Muscle layer of colon (tissue), 2 donors: ENCODE measurements at regions not wholly inside any gene's neighbourhood (a gene's known extent, or its start where the extent isn't known, plus 50 kb on each side); places are given as distances from the start of the nearest gene placed in this dataset.

Experiments
- H3K27ac ChIP-seq: one replicate; pipeline ENCODE4 v1.7.0; 2013; ENCODE audit warnings: low read depth, mild to moderate bottlenecking, low read length, moderate library complexity
- H3K27me3 ChIP-seq, 2 donors: one replicate each; pipeline ENCODE4 v1.7.0; 2013; ENCODE audit warnings: low read length in 2 of 2, mild to moderate bottlenecking in 2 of 2; ENCODE audit not compliant: insufficient read depth in 2 of 2, control insufficient read depth in 1 of 2
- H3K36me3 ChIP-seq: one replicate; pipeline ENCODE4 v1.7.0; 2013; ENCODE audit warnings: mild to moderate bottlenecking, low read length; ENCODE audit not compliant: insufficient read depth
- H3K4me1 ChIP-seq: one replicate; pipeline ENCODE4 v1.7.0; 2013; ENCODE audit warnings: mild to moderate bottlenecking, low read length; ENCODE audit not compliant: insufficient read depth
- H3K4me3 ChIP-seq, 2 donors: one replicate each; pipeline ENCODE4 v1.7.0; 2013; ENCODE audit warnings: low read length in 2 of 2, low read depth in 1 of 2, mild to moderate bottlenecking in 1 of 2, moderate library complexity in 1 of 2
- H3K9ac ChIP-seq: one replicate; pipeline ENCODE4 v1.7.0; 2013; ENCODE audit warnings: low read length
- H3K9me3 ChIP-seq: one replicate; pipeline ENCODE4 v1.7.0; 2013; ENCODE audit warnings: mild to moderate bottlenecking, low read length
- donor health status: abdominal sarcoma.
- donor health status: Adenocarcinoma of cecum.

DNA sequence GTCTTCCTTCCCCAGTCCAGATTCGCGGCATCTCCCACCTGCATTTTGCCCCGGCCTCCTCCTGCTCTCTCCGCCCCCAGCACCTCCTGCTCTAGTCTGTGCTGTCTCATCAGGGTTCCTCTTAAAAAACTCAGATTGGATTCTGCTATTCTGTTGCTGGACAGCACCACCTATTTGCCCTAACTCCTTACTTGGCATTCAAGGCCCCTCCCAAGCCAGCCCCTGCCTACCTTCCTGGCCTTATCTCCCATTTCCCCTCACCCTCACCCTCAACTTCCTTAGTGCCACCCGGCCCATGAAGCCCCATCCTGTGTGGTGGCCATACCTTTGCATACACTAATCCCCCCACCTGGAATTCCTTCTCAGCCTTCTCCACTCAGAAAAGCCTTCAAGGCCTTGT is 59.9 kb upstream of the PRDM11 start:
- peaks cover 30% of the 10 kb centered on the region for H3K4me1 ChIP-seq
- H3K27me3 ChIP-seq = peaks cover 0 to 6% of the 10 kb centered on the region in 2 donors
- no peak overlapping the region for H3K4me3 ChIP-seq
- H3K36me3 ChIP-seq = no peaks in the 10 kb centered on the region
- no peaks in the 10 kb centered on the region for H3K9me3 ChIP-seq
- H3K9ac ChIP-seq = no peak overlapping the region
- no peak overlapping the region for H3K27ac ChIP-seq

DNA sequence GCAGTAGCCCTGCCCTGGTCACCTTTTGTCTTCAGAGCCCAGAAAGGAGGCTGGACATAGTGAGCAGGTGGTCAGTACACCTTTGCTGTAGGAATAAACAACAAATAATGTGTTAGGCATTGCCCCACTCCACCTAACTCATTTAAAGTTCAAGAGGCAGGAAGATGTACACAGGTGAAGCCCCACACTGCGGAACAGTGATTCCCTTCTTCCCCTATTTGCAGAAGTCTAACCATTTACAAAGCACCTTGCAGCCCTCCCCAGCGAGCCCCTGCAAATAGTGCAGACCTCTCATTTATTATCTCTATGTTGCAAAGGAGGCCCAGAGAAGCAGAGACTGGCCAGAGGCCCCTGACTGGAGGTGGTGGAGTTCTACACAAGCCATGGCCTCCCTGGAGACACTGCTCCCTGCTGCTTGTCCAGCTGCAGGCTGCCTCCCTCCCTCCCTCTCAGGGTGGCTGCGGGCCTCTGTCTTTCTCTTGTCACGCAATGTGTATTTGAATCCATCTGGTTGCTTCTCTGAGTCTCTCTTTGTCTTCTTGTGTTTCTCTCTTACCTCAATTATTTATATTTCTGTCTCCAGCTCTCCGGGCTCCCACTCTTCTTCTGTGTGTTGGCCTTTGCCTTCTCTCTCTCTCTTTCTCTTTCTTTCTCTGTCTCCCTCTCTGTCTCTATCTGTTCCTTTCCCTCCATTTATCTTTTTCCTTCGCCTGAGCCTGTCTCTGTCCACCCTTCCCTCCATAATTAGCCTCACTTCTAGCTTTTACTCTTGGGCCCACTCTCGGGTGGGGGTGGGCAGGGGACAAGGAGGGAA is 59.1 kb upstream of the PRDM11 start:
- no peaks in the 10 kb centered on the region for H3K36me3 ChIP-seq
- no peak overlapping the region for H3K27ac ChIP-seq
- no peak overlapping the region for H3K9ac ChIP-seq
- H3K27me3 ChIP-seq = peaks cover 0 to 6% of the 10 kb centered on the region in 2 donors
- no peaks in the 10 kb centered on the region for H3K9me3 ChIP-seq
- peaks cover 30% of the 10 kb centered on the region for H3K4me1 ChIP-seq
- no peak overlapping the region for H3K4me3 ChIP-seq

DNA sequence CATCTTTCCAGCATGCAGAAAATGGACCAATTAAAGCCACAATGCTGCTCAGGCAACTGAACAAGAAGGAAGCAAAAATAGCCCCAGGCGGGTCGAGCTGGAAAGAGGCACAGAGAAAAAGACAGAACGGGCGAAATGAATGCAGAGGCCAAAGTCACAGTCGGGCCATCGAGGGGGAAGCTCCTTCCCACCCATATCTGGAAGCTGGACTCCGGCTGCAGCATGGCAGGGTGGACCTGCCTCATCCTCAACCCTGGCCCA is 58.6 kb upstream of the PRDM11 start:
- no peaks in the 10 kb centered on the region for H3K36me3 ChIP-seq
- H3K4me1 ChIP-seq = peaks cover 30% of the 10 kb centered on the region
- H3K9me3 ChIP-seq = no peaks in the 10 kb centered on the region
- H3K4me3 ChIP-seq = no peak overlapping the region
- peaks cover 0 to under 1% of the 10 kb centered on the region in 2 donors for H3K27me3 ChIP-seq
- no peak overlapping the region for H3K9ac ChIP-seq
- no peak overlapping the region for H3K27ac ChIP-seq

DNA sequence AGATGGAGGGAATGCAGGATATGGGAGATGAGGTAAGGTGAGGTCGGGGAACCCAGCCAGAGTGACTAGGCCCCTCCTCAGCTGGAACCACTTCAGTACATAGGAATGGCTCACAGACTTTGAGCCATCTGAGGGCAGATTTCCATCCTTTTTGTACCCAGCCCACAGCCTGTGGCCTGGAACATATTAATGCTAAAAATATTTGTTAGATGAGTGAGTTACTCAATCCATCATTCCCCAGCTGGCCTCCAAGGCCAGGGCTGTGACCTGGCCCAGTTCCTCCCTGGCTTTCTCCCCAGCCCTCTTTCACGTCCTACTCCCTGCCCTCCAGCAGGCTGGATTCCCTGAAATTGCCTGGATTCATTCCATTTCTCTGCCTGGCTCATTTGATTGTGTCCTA is 57.2 kb upstream of the PRDM11 start:
- Histone ChIP-seq H3K4me3 (no peak overlapping the region), H3K9ac (no peak overlapping the region), H3K4me1 (peaks cover 30% of the 10 kb centered on the region), H3K9me3 (no peaks in the 10 kb centered on the region), H3K27ac (peak overlapping the region; percentile 57), H3K27me3 (no peaks in the 10 kb centered on the region), H3K36me3 (no peaks in the 10 kb centered on the region)

DNA sequence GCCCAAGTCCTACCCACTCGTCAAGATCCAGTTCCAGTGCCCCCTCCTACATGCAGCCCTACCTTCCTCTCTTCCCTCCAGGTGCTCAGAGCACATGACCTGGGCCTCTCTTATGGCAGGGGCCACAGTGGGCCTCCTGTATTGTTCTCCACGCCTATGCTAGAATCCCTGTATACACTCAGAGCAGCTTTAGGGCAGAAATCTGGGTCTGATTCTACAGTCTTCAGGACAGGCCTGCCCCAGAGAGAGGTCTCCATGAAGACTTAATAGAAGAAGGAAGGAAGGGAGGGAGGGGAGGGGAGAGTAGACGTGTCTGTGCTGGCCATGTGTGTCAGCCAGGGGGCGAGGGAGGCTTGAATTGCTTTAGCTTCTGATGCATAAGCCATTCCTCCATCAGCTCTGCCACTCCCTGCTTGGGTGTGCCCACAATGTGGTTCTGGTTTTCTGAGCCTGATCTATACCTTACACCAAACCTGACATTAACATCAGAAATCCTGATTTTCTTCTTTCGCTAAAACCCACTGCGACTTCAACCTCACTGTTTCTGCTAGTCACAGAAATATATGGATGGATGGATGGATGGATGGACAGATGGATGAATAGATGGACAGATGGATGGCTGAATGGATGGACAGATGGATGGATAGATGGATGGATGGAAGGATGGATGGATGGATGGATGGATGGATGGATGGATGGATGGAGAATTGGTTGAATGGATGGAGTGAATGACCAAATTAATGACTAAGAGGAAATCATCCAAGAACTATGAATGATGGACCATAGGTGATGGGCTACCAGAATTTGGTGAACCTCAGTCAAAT is 56.6 kb upstream of the PRDM11 start:
- no peak overlapping the region for H3K9ac ChIP-seq
- peaks cover 30% of the 10 kb centered on the region for H3K4me1 ChIP-seq

DNA sequence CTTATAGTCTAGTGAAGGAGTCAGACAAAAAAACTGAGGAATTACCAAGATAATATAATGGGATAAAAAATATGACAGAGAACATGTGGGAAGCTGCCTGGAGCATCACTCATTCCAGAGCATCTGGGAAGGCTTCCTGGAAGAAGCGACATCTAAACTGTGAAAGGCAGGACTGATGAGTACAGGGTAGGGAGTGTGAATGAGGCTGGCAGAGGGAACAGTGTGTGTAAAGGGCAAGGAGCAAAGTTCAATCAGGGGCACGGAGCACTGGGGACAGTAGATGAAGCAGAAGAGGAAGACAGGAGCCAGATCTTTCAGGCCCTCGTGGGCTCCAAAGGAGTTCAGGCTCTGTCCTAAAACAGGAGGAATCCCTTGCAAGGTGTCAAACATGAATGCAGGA is 55.8 kb upstream of the PRDM11 start:
- no peaks in the 10 kb centered on the region for H3K27me3 ChIP-seq
- no peak overlapping the region for H3K9ac ChIP-seq
- H3K36me3 ChIP-seq = no peaks in the 10 kb centered on the region
- peaks cover 30% of the 10 kb centered on the region for H3K4me1 ChIP-seq
- H3K9me3 ChIP-seq = no peaks in the 10 kb centered on the region
- no peak overlapping the region for H3K4me3 ChIP-seq
- H3K27ac ChIP-seq = no peak overlapping the region

More for the DNA sequence above, 56.6 kb upstream of the PRDM11 start:
- H3K36me3 ChIP-seq = no peaks in the 10 kb centered on the region
- no peaks in the 10 kb centered on the region for H3K27me3 ChIP-seq
- H3K9me3 ChIP-seq = no peaks in the 10 kb centered on the region
- peak overlapping the region; percentile 57 for H3K27ac ChIP-seq
- H3K4me3 ChIP-seq = no peak overlapping the region

DNA sequence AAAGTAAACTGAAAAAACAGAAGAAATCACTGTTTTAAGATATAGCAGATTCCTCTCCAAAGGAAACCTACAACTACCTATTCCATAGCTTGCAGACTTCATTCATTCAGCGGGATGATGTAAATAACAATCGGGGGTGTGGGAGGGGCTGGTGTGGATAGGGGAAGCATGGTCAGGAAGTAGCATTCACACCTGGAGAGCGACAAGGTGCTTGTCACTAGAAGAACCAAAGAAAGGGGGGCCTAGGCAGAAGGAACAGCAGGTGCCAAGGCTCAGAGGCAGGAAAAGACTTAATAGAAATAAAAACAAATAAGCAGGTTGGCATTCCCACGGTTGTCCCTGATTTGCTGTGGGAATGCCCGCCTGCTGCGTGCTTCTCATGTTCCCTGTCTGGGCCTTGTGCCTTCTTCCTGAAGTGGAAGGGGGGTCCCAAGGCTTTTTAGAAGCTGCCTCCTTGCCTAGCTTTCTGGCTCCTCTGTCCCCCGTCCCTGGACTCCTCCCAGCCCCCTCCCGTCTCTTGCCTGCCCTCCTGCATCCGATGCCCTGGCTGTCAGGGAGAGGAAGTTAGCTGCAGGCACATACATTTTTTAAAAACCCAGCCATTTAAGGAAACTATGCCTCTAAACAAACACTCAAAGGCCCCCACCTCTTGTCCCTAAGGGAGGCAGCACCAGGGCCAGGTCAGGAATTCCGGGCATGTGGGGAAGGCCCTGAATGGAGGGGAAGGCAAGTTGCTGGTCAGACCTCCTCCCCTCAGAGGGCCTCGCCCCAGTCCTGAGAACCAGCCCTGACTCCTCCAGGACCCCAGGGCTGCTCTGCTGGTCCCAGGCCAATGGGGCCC is 54.7 kb upstream of the PRDM11 start:
- no peaks in the 10 kb centered on the region for H3K27me3 ChIP-seq
- H3K9ac ChIP-seq = no peak overlapping the region
- no peaks in the 10 kb centered on the region for H3K9me3 ChIP-seq
- H3K36me3 ChIP-seq = no peaks in the 10 kb centered on the region
- no peak overlapping the region for H3K4me3 ChIP-seq
- no peak overlapping the region for H3K27ac ChIP-seq
- H3K4me1 ChIP-seq = peaks cover 30% of the 10 kb centered on the region

DNA sequence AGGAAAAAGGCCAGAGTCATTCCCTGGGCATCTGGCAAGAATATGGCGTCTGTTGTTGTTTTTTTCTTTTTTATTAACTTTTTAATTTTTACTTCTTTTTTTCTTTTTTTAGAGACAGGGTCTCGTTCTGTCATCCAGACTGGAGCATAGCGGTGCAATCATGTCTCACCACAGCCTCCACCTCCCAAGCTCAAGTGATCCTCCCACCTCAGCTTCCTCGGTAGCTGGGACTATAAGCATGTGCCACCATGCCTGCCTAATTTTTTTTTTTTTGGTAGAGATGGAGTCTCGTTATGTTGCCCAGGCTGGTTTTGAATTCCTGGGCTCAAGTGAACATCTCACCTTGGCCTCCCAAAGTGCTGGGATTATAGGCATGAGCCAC is 54.0 kb upstream of the PRDM11 start:
- no peak overlapping the region for H3K27ac ChIP-seq
- no peaks in the 10 kb centered on the region for H3K36me3 ChIP-seq
- no peak overlapping the region for H3K9ac ChIP-seq
- H3K9me3 ChIP-seq = no peaks in the 10 kb centered on the region
- no peak overlapping the region for H3K4me3 ChIP-seq
- H3K4me1 ChIP-seq = peaks cover 26% of the 10 kb centered on the region
- no peaks in the 10 kb centered on the region for H3K27me3 ChIP-seq

DNA sequence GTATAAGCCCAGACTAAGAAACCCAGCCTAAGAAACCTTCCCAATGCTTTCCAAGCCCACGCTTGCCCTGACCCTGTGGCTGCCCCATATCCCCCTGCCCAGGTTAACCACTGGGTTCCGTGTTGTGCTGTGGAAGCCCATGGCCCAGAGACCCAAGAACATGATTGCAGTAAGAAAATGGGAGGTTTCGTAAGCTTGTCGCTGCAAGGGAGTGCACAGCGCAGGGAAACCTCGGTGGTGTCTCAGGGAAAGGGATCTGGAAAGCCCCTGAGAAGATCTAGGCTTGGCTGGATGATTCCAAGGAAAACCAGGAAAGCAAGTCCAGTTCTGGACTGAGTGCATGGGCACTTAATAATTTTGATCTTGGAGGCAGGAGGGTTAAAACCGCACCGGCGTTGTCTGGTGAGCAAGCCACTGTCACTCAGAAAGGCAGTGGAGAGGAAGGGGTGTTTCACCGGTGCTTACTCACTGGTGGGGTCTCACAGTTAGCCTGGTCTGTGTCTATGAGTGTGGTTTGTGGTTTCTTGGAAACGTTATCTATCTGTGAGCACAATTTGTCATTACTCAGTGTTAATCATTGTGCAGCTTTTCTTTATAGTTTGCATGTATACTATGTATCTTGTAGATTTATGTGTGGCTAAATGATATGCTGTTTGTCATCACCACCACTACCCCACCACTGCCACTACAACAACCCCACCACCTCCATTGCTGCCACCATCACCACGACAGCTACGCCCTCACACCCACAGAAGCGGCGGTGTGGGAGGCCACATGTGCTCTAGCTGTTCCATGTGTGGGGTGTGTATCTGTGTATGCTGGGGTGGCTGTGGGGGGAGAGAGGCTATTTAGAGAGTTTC is 53.3 kb upstream of the PRDM11 start:
- Histone ChIP-seq H3K9ac (no peak overlapping the region), H3K9me3 (no peaks in the 10 kb centered on the region), H3K27ac (no peak overlapping the region), H3K27me3 (no peaks in the 10 kb centered on the region), H3K36me3 (no peaks in the 10 kb centered on the region), H3K4me3 (no peak overlapping the region), H3K4me1 (peaks cover 19% of the 10 kb centered on the region)

DNA sequence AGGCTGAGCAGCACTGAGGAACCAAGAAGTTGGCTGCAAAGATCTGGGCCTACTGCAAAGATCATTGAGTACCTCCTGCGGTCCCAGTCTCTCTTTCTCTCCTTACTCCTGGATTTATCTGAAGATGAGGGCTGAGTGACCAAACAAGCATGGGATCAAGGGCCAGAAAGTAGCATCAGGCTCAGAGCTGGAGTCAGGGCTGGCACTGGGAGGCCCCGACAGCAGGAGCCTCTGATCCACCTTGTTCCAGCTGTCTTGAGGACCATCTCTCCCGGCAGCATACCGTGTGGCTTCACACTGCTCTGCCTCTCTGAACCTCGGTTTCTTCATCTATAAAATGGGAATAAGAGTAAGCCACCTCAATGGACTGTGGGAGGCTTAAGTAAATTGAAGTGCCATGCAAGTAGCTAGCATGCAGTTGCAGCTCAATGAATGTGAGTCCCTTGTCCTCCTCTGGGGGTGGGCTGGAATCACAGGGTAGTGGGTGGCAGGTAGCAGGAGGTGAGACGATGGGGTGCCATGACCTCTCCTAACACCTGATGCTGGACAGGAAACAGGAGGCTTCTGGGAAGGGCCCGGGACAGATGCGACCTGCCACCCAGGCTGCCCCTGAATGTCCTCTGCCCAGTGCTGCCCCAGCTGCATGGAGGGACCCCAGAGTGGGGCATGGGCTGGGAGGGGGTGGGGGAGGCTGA is 52.5 kb upstream of the PRDM11 start:
- no peaks in the 10 kb centered on the region for H3K27me3 ChIP-seq
- H3K36me3 ChIP-seq = no peaks in the 10 kb centered on the region
- H3K27ac ChIP-seq = no peak overlapping the region
- H3K9me3 ChIP-seq = no peaks in the 10 kb centered on the region
- no peak overlapping the region for H3K4me3 ChIP-seq
- peaks cover 11% of the 10 kb centered on the region for H3K4me1 ChIP-seq
- H3K9ac ChIP-seq = no peak overlapping the region
